Epithelial cell of prostate (primary cell): ENCODE measurements at regions not wholly inside any gene's neighbourhood (a gene's known extent, or its start where the extent isn't known, plus 50 kb on each side); places are given as distances from the start of the nearest gene placed in this dataset.
A peak's percentile ranks its signal among the peaks of the same experiment; 100 is the strongest.
"Not testable (repeated sequence)": the region's sequence is repeated elsewhere in the genome, so short reads cannot be mapped to it uniquely, and the experiment has no call there.

ENCODE experiments used
- DNase-seq: peaks from one replicate; pipeline ENCODE4 v3.0.0-alpha.2; 2011; ENCODE audit warnings: low read depth, low spot score
- H3K27ac ChIP-seq: fragments of 450-650 bp; 2 replicates; pipeline ENCODE4 v1.5.1; 2017; ENCODE audit warnings: mild to moderate bottlenecking

DNA sequence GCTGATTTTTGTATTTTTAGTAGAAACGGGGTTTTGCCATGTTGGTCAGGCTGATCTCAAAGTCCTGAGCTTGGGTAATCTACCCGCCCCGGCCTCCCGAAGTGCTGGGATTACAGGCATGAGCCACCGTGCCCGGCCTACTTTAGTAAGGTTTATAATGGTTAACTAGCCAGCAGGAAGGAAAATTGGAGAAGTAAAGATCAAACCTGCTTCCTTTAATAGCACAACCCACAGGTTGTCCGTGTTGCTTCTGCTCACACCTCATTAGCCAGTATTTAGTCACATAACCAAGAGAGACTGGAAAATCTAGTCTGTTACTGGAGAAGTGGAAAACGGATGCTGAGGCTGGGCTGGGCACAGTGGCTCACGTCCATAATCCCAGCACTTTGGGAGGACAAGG lies 51.9 kb upstream of the TBL1XR1 start:
- DNase-seq: no peak
- peak overlapping the region; percentile 19 for H3K27ac ChIP-seq

DNA sequence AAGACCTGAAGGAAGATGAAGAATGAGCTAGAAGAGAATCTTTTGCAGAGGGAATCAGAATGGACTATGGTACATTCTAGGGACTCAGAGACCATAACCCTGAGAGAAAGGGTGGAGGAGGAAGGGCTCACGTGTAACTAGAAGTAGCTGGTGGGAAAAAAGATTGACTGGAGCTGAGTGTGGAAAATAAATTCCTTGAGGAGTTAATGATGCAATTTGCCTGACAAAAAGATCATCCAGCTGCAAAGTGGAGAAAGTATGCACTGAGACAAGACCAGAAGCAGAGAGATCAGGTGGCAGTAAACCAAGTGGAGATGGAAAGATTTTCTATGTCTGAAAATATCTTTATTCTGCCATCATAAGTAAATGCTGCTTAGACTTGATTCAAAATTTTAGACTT lies 52.9 kb upstream of the TBL1XR1 start:
- no peak for DNase-seq
- peak overlapping the region; percentile 19 for H3K27ac ChIP-seq

DNA sequence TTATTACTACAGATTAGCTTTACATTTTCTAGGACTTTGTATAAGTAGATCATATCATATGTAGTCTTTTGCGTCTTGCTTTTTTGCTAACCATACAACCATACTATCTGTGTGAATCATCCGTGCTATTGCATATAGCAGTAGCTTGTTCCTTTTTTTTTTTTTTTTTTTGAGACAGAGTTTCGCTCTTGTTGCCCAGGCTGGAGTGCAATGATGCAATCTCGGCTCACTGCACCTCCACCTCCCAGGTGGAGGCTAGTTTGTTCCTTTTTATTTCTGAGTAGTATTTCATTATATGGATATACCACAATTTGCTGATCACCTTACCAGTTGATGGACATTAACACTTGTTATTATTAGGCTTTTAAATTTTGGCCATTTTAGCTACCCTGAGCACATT lies 54.5 kb upstream of the TBL1XR1 start:
- H3K27ac ChIP-seq: no peak overlapping the region
- no peak for DNase-seq

DNA sequence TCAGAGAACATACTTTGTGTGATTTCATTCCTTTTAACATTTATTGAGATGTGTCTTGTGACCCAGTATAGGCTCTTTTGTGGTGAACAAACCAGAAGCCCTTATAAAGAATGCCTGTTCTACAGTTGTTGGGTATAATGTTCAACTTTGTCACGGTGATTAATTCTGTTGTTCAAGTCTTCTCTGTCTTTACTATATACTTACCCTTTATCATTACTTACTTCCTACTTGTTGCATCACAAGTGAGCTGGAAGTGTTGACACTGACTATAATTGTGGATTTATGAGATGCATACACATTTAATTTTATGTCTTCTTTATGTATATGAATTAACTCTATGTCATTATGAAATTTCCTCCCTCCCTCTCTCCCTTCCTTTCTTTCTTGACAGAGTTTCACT lies 59.7 kb upstream of the TBL1XR1 start:
- no peak for DNase-seq

DNA sequence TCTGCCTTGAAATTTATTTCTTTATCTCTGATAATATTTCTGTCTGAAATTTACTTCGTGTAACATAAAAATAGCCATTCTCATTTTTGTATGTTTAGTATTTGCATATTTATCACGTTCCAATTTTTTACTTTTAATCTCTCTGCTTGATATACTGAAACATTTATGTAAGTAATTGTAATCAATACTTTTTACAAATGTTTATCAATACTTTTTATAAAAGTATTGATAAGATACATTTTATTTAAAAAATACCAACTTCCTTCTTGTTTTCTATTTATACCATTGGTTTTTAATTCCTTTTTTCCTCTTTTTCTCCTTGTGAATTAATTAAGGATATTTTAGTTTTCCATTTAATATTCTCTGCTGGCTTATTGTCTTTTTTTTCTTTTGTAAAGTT lies 60.3 kb upstream of the TBL1XR1 start:
- H3K27ac ChIP-seq: no peak overlapping the region

More for the DNA sequence above, 59.7 kb upstream of the TBL1XR1 start:
- no peak overlapping the region for H3K27ac ChIP-seq

DNA sequence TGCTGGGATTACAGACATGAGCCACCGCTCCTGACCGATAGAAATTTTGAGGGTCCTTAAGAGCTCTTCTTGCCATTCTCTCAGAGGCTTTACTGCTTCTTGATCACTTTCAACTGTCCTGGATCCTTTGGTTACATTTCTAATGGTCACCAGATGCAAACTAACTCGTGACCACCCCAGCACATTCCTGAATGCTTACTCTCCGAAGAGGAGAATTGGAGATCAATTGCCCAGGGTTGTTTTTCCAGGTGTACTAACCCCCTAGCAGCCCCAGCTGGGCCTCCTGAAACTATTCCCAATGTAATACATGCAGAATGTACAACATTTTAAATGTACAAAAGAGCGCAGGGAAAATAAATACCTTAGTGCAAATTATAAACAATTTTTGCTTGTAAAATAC lies 65.1 kb upstream of the TBL1XR1 start:
- DNase-seq: no peak
- H3K27ac ChIP-seq: no peak overlapping the region

More for the DNA sequence above, 60.3 kb upstream of the TBL1XR1 start:
- no peak for DNase-seq

DNA sequence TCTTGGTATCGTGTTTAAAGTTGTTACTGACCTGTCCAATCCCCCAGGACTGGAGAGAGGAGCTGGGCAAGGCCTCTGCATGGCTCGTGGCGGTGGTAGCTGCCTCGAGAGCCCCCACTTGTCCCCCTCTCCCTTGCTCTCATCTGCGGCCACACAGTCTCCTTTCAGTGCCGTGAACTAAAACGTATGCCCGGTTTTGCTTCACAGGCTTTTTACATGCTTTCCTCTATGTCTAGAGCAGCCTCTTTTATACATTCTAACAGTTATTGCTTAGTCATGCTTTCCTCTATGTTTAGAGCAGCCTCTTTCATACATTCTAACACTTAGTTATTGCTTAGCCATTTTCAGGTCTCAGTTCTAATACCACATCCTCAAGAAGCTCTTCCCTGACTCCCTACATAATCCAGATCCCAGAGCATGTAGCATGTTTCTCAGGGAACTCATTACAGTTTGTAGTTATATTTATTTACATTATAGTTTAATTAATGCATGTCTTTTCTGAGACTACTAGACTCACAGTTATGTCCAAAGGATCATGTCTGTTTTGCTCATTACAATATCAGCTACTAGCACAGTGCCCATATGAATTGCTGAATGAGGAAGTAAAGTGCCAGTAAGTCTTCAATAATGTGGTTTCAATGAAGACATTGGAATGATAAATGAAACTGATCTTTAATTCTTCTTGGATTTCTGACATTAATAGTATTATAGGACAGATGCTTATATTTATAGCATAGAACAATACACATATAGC lies 66.5 kb upstream of the TBL1XR1 start:
- no peak for DNase-seq
- no peak overlapping the region for H3K27ac ChIP-seq

DNA sequence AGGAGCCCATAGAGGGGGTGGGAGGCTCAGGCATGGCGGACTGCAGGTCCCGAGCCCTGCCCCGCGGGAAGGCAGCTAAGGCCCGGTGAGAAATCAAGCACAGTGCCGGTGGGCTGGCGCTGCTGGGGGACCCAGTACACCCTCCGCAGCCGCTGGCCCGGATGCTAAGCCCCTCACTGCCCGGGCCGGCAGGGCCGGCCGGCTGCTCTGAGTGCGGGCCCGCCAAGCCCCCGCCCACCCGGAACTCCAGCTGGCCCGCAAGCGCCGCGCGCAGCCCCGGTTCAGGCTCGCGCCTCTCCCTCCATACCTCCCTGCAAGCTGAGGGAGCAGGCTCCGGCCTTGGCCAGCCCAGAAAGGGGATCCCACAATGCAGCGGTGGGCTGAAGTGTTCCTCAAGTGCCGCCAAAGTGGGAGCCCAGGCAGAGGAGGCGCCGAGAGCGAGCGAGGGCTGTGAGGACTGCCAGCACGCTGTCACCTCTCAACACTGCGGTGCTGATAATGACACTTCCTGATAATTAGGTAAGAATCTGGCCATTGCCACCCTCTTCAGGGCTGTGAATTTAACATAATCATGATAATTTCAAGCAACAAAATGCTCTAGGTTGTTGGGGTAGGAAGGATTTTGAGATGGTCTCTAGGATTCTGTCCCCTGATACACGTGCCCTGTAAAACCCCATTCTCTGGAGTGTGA lies 74.7 kb upstream of the TBL1XR1 start:
- DNase-seq, H3K27ac ChIP-seq: not testable (repeated sequence)

DNA sequence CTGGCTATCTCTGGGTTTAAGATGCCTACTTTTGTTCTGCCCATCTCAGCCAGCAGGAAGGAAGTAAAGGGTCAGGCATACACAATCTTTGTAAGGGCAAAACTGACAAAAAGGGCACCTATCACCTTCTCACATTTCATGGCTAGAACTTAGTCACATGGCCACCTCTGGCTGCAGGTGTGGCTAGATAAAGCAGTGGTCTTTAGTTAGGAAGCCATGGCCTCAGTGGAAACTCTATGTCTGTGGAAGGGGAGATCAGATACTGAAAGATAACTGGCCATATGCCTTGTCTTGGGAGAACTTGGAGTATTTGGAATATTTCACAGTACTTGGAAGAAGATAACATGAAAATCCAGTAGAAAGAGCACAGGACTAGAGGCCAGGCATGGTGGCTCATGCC lies 80.7 kb upstream of the TBL1XR1 start:
- DNase-seq: no peak
- H3K27ac ChIP-seq: no peak overlapping the region

DNA sequence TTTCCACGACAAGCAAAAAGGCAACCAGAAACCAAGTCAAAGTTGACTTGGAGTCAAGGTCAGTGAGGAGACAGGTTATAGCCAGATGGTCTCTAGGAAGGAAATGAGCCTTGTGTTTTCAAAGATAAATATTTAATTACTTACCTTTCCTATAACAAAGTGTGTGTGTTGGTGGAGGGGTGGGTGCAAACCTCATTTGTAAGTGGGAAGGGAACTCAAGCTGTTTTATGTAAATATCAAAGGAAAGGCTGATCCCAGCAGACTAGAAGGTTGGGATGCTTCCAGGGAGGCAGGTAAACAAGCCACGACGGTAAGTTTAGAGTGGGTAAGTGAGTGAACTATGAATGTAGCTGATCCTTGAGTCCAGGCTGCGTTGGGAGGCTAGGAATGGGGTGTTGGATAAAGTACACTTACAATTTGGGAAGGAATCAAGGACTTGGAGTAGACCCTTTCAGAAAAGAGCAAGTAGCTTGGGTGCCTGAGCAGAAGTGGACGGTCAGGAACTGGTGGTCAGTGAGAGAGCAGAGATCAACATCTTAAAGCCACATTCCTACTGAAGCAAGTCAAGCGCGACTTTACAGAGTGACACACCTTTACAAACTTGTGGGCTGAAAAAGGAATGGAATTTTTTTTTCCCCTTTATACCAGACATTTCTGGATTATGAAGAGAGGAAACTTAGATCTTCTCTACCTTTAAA lies 82.0 kb upstream of the TBL1XR1 start:
- DNase-seq: no peak
- no peak overlapping the region for H3K27ac ChIP-seq

DNA sequence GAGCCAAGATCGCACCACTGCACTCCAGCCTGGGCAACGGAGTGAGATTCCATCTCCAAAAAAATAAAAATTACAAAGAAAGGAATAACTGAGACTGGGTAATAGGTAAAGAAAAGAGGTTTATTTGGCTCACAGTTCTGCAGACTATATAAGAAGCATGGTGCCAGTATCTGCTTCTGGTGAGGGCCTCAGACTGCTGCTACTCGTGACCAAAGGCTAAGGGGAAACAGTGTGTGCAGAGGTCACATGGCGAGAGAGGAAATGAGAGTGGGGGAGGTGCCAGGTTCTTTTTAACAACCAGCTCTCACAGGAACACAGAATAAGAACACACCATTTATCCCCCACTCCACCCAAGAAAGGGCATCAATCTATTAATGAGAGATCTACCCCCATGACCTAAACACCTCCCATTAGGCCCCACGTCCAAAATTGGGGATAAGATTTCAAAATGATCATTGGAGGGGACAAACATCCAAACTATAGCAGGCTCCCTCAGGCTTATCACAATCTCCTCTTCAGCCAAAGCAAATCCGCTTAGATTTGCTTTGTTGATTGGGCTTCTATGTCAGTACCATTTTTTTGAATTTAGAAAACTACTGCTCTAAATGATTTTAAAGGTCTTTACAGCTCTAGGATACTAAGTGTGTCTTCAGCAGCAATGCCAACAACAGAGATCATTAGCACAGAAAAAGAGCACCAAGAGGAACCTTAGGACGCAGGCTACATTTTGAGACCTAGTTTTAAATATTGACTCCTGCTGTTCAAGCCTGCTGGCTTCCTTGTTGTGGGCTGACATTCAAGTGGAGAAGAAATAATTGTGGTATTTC lies 84.2 kb upstream of the TBL1XR1 start:
- DNase-seq: no peak
- no peak overlapping the region for H3K27ac ChIP-seq

DNA sequence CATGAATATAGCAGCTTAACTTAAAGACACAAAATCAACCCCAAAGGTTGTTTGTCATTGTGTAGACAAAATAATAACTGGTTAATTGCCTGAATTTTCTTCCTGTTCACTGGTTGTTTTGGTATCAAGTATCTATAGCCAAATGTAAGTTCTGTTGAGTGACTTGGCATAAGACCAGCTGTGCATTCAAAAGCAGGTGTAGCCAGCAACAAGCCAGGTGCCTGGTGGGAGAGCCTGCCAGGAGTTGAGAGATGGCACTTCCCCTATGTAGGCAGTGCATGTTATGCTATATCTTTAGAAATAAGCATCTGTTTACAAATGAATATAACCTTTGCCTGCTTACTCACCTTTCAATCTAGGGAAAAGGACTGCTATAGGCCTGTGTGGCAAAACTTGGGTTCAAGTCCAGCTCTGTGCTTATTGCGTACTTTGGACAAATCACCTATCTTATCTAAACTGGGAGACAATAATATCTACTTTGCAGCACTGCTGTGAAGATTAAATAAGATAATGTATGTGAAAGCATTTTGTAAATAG lies 84.9 kb upstream of the TBL1XR1 start:
- DNase-seq: no peak
- H3K27ac ChIP-seq: no peak overlapping the region

DNA sequence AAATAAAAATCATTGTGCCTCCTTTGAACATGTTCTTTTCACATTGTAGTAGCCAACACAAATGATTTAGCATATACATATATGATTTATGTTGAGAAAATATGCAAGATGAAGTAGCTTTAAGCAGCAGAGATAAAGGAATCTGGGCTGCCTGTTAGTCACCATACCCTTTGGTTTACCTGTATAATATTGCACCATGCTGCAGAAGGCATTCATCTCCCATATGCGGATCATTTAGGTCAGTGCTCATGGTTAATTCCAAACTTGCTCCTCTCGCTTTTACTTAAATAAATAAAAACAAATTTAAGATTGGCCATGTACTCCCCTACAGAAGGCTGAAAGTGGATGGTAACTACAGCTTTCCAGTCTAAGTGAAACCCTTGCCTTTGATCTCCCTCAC lies 86.7 kb upstream of the TBL1XR1 start:
- peak overlapping the region; percentile 87 for H3K27ac ChIP-seq
- DNase-seq: no peak

DNA sequence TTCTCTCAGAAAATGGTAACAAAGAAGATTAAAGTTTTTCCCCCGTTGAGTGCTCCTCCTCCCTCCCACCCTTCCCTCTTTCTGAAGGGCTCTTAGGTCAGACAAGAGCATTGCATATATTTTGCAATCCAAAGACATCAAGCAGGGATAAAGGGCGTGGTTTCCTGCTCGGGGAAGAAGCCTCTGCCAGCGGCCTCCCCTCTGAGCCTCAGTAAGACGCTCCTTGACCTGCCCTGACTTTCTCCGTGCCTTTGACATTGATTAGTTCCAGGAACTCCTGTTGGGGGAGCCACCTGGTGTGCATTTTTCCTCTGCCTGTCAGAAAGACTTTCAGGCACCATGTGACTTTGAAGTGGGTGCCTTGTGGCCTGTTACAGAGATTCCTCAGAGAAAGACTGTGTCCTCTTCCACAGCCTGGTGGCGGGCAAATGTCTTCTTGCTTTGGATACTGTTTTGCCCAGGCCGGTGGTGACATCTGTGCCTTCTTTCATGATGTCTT lies 87.2 kb upstream of the TBL1XR1 start:
- DNase-seq: no peak
- H3K27ac ChIP-seq: peak overlapping the region; percentile 87

DNA sequence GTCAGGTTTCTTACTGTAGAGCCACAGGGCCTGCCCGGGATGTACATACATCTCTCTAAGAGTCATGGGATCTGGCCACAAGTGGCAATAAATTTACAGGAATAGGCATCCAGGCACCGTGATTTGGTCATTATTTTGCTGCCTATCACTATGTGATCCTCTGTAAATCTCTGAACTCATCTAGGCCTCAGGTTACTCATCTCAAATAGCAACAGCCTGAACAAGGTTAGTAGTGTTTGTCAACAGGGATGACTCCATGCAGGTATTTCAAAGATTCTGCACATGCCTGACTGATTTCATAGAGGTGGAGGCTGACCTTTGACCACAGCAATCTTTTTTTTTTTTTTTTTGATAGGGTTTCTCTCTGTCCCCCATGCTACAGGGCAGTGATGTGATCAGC lies 88.8 kb upstream of the TBL1XR1 start:
- peak; percentile 89 for DNase-seq
- H3K27ac ChIP-seq: peak overlapping the region; percentile 87

DNA sequence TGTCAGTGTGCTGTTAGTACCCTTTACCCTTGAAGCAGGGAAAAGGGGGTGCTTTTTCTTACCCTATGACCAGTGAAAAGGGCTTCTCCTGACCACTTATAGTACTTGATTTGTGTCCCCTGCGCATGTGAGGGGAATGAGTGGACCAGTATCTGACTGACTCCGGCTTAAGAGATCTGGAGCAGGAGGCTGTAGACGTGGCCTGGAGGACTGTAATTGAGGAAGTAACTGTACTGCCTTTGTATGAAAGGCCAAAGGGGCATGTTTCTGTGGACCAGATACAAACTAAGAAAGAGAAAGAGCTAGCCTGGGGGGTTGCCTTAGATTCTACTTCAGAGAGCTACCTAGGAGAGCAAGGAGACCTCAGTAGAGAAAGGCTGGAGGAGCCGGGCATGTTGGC lies 89.9 kb upstream of the TBL1XR1 start:
- no peak for DNase-seq
- H3K27ac ChIP-seq: peak overlapping the region; percentile 87

DNA sequence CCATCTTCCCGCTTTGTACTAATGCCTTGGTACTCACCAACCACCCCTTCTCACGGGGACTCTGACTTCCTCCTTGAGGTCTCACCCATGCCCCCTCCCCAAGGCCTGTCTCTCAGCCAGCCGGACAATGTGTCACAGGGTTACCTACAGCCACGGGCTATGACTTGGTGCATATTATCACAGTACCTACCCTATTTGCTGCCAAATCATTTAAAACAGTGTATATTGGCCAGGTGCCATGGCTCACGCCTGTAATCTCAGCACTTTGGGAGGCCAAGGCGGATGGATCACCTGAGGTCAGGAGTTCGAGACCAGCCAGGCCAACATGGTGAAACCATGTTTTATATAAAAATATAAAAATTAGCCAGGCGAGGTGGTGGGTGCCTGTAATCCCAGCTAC lies 93.4 kb upstream of the TBL1XR1 start:
- no peak overlapping the region for H3K27ac ChIP-seq
- DNase-seq: no peak

DNA sequence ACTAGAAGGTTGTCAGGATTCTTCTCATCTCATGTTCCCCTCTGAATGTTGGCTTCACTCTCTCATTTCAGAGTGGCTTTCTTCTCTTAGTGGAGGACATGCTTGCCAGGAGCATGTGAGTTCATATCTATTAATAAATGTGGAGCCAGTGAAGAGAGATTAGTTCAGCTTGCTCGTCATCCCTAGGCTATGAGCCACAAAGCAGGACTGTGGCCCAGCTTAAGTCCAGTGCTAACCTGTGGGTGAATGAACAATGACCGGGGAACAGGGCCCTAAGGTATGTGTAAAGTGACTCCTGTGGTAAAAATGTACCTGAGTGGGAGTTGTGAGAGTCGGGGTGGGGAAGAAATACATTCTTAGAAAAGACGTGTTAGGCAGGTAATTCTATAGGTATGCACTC lies 96.9 kb upstream of the TBL1XR1 start:
- H3K27ac ChIP-seq: peak overlapping the region; percentile 99
- DNase-seq: peak; percentile 94

DNA sequence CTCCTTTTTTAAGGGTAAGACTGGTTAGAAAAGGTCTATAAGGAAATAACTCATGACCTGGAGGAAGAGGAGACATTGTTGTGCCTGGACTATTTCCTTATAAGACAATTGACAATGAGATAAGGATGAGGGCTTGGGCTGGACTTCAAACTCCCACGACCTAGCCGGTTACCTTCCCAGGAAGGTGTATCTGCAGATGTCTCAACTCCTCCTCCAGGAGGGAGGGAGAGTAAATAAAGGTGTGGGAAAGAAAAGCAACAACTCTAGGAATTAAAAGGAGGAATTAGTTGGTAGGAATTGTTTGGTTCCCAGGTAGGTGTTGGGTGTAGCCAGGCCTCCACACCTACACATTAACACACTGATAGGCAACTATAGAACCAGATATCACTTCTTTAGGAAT lies 97.8 kb upstream of the TBL1XR1 start:
- peak overlapping the region; percentile 99 for H3K27ac ChIP-seq
- peak; percentile 68 for DNase-seq

DNA sequence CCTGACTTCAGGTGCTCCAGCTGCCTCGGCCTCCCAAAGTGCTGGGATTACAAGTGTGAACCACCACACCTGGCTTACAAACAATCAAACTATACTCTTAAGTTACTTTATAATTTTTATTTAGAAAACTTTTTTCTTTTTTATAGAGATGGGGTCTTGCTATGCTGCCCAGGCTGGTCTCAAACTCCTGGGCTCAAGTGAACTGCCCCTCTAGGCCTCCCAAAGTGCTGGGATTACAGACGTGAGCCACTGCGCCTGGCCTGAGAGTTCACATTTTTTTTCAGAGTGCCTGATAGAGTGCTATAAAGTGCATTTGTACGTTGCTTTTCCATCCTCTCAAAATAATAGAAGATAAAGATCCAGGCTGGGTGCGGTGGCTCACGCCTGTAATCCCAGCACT lies 102.0 kb upstream of the TBL1XR1 start:
- H3K27ac ChIP-seq: no peak overlapping the region
- DNase-seq: no peak
